ENCODE measurements at regions not wholly inside any gene's neighbourhood (a gene's known extent, or its start where the extent isn't known, plus 50 kb on each side); places are given as distances from the start of the nearest gene placed in this dataset.

- TF ChIP-seq, protein P1, sequence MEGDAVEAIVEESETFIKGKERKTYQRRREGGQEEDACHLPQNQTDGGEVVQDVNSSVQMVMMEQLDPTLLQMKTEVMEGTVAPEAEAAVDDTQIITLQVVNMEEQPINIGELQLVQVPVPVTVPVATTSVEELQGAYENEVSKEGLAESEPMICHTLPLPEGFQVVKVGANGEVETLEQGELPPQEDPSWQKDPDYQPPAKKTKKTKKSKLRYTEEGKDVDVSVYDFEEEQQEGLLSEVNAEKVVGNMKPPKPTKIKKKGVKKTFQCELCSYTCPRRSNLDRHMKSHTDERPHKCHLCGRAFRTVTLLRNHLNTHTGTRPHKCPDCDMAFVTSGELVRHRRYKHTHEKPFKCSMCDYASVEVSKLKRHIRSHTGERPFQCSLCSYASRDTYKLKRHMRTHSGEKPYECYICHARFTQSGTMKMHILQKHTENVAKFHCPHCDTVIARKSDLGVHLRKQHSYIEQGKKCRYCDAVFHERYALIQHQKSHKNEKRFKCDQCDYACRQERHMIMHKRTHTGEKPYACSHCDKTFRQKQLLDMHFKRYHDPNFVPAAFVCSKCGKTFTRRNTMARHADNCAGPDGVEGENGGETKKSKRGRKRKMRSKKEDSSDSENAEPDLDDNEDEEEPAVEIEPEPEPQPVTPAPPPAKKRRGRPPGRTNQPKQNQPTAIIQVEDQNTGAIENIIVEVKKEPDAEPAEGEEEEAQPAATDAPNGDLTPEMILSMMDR (IDR thresholded peaks at IDR 0.05), result peak in 2 of 6 experiments; percentile 17 to 39
- TF ChIP-seq POLR2A (IDR thresholded peaks at IDR 0.05), result no peak
Measured at GRCh38 chr9:18060269-18060934, 413.6 kb upstream of the ADAMTSL1 start.

All from esophagus squamous epithelium (tissue), 4 donors.